Liver (tissue), 8 donors: ENCODE measurements at regions not wholly inside any gene's neighbourhood (a gene's known extent, or its start where the extent isn't known, plus 50 kb on each side); places are given as distances from the start of the nearest gene placed in this dataset.

ENCODE experiments used
- DNase-seq: peaks from one replicate; pipeline ENCODE4 v3.0.0-alpha.2; 2017; ENCODE audit warnings: low spot score
- H3K27ac ChIP-seq, 2 donors: one replicate each; pipeline ENCODE4 v1.7.0; 2013; ENCODE audit warnings: inconsistent platforms in 2 of 2, low read length in 2 of 2, control low read depth in 1 of 2, low read depth in 1 of 2, mild to moderate bottlenecking in 1 of 2
- H3K27me3 ChIP-seq, 4 donors: one replicate each; pipeline versions ENCODE4 v1.6.1 to v1.7.0; 2013; ENCODE audit warnings: low read length in 3 of 4, inconsistent platforms in 1 of 4, mild to moderate bottlenecking in 1 of 4, moderate library complexity in 1 of 4; ENCODE audit not compliant: control insufficient read depth in 4 of 4, insufficient read depth in 4 of 4
- H3K36me3 ChIP-seq, 4 donors: one replicate each; pipeline versions ENCODE4 v1.6.1 to v1.7.0; 2013; ENCODE audit warnings: low read length in 3 of 4, mild to moderate bottlenecking in 3 of 4, low read depth in 1 of 4, moderate library complexity in 1 of 4; ENCODE audit not compliant: control insufficient read depth in 4 of 4, insufficient read depth in 3 of 4
- H3K4me1 ChIP-seq, 4 donors: one replicate each; pipeline versions ENCODE4 v1.6.1 to v1.7.0; 2013; ENCODE audit warnings: low read length in 3 of 4, mild to moderate bottlenecking in 3 of 4, moderate library complexity in 1 of 4; ENCODE audit not compliant: control insufficient read depth in 4 of 4, insufficient read depth in 4 of 4
- H3K4me3 ChIP-seq, 3 donors: one replicate each; pipeline versions ENCODE4 v1.6.1 to v1.7.0; 2013; ENCODE audit warnings: low read length in 3 of 3, control low read depth in 1 of 3, low read depth in 1 of 3, mild to moderate bottlenecking in 1 of 3
- H3K9ac ChIP-seq, 2 donors: one replicate each; pipeline ENCODE4 v1.7.0; 2013; ENCODE audit warnings: low read length in 2 of 2, mild to moderate bottlenecking in 2 of 2, moderate library complexity in 2 of 2, control low read depth in 1 of 2, low read depth in 1 of 2
- H3K9me3 ChIP-seq, 4 donors: one replicate each; pipeline versions ENCODE4 v1.6.1 to v1.7.0; 2013; ENCODE audit warnings: low read length in 3 of 4; ENCODE audit not compliant: control insufficient read depth in 4 of 4
- EGR1 ChIP-seq, 2 donors: IDR thresholded peaks; 2 replicates each; pipeline ENCODE4 v1.6.1; 2016 to 2018; ENCODE audit warnings: antibody characterized with exemption in 2 of 2, low read depth in 2 of 2
- FOXA1 ChIP-seq: IDR thresholded peaks from 2 replicates; pipeline ENCODE4 v1.6.1; 2016; ENCODE audit warnings: antibody characterized with exemption
- FOXA2 ChIP-seq: IDR thresholded peaks from 2 replicates; pipeline ENCODE4 v1.6.1; 2016; ENCODE audit warnings: antibody characterized with exemption
- GABPA ChIP-seq, 2 donors: IDR thresholded peaks in 1 of 2; conservative IDR thresholded peaks in 1 of 2; 2 replicates each; pipeline ENCODE4 v1.6.1; 2016; ENCODE audit warnings: antibody characterized with exemption in 2 of 2, mild to moderate bottlenecking in 1 of 2, moderate library complexity in 1 of 2
- HNF4A ChIP-seq, 2 donors: conservative IDR thresholded peaks; 2 replicates each; pipeline ENCODE4 v1.6.1; 2016; ENCODE audit warnings: antibody characterized with exemption in 2 of 2, mild to moderate bottlenecking in 2 of 2
- HNF4G ChIP-seq: IDR thresholded peaks from 2 replicates; pipeline ENCODE4 v1.6.1; 2016; ENCODE audit warnings: antibody characterized with exemption
- JUND ChIP-seq, 2 donors: IDR thresholded peaks; 2 replicates each; pipeline ENCODE4 v1.6.1; 2016; ENCODE audit warnings: antibody characterized with exemption in 2 of 2
- MAX ChIP-seq: IDR thresholded peaks from 2 replicates; pipeline ENCODE4 v1.6.1; 2016; ENCODE audit warnings: antibody characterized with exemption
- NR2F2 ChIP-seq: IDR thresholded peaks from 2 replicates; pipeline ENCODE4 v1.6.1; 2016; ENCODE audit warnings: antibody characterized with exemption
- RAD21 ChIP-seq, 2 donors: IDR thresholded peaks; 2 replicates each; pipeline ENCODE4 v1.6.1; 2016; ENCODE audit warnings: antibody characterized with exemption in 2 of 2, mild to moderate bottlenecking in 2 of 2
- RXRA ChIP-seq, 2 donors: IDR thresholded peaks; 2 replicates each; pipeline ENCODE4 v1.6.1; 2017 to 2018; ENCODE audit warnings: antibody characterized with exemption in 2 of 2, mild to moderate bottlenecking in 1 of 2
- SP1 ChIP-seq: IDR thresholded peaks from 2 replicates; pipeline ENCODE4 v1.6.1; 2018; ENCODE audit warnings: antibody characterized with exemption, mild to moderate bottlenecking
- TAF1 ChIP-seq: conservative IDR thresholded peaks from 2 replicates; pipeline ENCODE4 v1.6.1; 2016; ENCODE audit warnings: antibody characterized with exemption, mild to moderate bottlenecking
- YY1 ChIP-seq: IDR thresholded peaks from 2 replicates; pipeline ENCODE4 v1.6.1; 2016; ENCODE audit warnings: antibody characterized with exemption, mild to moderate bottlenecking
- WGBS: extraction: QIAGEN DNeasy Blood & Tissue Kit; methylation state at CpG from one replicate; pipeline ENCODE4 v1.1.7; 2013; 5-methylcytosine and 5-hydroxymethylcytosine counted together
- TF ChIP-seq, protein P1 (sequence below): IDR thresholded peaks from 2 replicates; pipeline ENCODE4 v1.6.1; 2016; ENCODE audit warnings: antibody characterized with exemption, mild to moderate bottlenecking
- TF ChIP-seq, protein P2 (sequence below): IDR thresholded peaks from 2 replicates; pipeline ENCODE4 v1.6.1; 2016; ENCODE audit warnings: antibody characterized with exemption
- TF ChIP-seq, protein P3 (sequence below): fragments of 150-350 bp; IDR thresholded peaks from 2 replicates; pipeline ENCODE4 v1.5.1; 2017; ENCODE audit warnings: improper control_type of control experiment, low read depth, low read length; ENCODE audit not compliant: missing input control
- TF ChIP-seq, protein P4 (sequence below): IDR thresholded peaks from 2 replicates; pipeline ENCODE4 v1.6.1; 2016; ENCODE audit warnings: antibody characterized with exemption
- donor health status: healthy.
- donor health status: healthy.
- donor health status: healthy.
- donor health status: healthy.
- donor health status: healthy.

DNA sequence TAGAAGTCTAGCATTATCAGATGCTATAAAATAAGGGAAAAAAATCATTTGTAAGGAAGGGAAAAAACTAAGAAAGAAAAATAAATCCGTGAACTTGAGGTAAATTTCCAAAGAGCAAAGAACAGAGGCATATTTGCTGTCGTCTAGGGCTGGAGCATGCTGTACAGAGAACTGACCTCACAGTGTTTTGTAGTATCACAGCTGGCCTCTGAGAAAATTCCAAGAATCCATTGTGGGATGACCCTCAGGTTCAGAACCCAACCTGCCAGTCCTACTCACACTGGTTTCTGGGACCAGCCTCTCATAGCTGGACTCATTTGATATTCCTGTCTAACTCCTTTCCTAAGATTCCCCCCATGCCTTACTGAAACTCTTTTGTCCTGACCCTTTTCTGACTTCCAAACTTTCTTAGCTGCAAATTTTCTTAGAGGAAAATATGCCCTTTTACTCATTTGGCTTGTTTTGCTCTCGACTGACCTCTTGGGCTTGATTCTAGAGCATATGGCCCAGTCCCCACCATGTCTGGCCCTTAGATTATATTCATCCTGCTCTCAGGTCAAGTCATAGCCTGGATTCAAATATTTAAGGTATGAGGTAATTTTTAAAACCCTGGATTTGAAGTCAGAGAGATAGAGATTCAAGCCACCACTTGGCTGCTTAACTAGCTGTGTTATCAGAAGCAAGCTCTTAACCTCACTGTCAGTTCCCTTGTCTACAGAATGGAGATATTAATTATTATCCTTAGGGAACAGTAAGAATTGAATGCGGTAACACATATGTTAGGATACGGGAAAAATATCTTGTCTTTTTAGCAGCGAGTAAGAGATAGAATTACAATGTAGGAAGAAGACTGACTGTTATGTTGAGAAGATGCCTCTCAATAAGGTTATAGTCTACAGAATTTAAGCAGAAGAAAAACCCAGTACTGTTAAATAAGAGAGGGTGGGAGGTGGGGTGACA lies 89.7 kb upstream of the KCNA4 start:
- H3K9me3 ChIP-seq, result no peaks in the 10 kb centered on the region
- no peak for DNase-seq
- no peaks in the 10 kb centered on the region for H3K27me3 ChIP-seq
- H3K9ac ChIP-seq, result no peak overlapping the region
- H3K27ac ChIP-seq, result no peak overlapping the region
- H3K4me1 ChIP-seq, result no peaks in the 10 kb centered on the region
- TF ChIP-seq, protein P1, sequence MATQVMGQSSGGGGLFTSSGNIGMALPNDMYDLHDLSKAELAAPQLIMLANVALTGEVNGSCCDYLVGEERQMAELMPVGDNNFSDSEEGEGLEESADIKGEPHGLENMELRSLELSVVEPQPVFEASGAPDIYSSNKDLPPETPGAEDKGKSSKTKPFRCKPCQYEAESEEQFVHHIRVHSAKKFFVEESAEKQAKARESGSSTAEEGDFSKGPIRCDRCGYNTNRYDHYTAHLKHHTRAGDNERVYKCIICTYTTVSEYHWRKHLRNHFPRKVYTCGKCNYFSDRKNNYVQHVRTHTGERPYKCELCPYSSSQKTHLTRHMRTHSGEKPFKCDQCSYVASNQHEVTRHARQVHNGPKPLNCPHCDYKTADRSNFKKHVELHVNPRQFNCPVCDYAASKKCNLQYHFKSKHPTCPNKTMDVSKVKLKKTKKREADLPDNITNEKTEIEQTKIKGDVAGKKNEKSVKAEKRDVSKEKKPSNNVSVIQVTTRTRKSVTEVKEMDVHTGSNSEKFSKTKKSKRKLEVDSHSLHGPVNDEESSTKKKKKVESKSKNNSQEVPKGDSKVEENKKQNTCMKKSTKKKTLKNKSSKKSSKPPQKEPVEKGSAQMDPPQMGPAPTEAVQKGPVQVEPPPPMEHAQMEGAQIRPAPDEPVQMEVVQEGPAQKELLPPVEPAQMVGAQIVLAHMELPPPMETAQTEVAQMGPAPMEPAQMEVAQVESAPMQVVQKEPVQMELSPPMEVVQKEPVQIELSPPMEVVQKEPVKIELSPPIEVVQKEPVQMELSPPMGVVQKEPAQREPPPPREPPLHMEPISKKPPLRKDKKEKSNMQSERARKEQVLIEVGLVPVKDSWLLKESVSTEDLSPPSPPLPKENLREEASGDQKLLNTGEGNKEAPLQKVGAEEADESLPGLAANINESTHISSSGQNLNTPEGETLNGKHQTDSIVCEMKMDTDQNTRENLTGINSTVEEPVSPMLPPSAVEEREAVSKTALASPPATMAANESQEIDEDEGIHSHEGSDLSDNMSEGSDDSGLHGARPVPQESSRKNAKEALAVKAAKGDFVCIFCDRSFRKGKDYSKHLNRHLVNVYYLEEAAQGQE, result no peak
- TF ChIP-seq, protein P2, sequence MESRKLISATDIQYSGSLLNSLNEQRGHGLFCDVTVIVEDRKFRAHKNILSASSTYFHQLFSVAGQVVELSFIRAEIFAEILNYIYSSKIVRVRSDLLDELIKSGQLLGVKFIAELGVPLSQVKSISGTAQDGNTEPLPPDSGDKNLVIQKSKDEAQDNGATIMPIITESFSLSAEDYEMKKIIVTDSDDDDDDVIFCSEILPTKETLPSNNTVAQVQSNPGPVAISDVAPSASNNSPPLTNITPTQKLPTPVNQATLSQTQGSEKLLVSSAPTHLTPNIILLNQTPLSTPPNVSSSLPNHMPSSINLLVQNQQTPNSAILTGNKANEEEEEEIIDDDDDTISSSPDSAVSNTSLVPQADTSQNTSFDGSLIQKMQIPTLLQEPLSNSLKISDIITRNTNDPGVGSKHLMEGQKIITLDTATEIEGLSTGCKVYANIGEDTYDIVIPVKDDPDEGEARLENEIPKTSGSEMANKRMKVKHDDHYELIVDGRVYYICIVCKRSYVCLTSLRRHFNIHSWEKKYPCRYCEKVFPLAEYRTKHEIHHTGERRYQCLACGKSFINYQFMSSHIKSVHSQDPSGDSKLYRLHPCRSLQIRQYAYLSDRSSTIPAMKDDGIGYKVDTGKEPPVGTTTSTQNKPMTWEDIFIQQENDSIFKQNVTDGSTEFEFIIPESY, result no peak
- no peak for TF ChIP-seq YY1
- no peaks in the 10 kb centered on the region for H3K36me3 ChIP-seq
- H3K4me3 ChIP-seq, result no peak overlapping the region
- WGBS, result 50% methylated on average over 6 of the region's 6 CpGs

DNA sequence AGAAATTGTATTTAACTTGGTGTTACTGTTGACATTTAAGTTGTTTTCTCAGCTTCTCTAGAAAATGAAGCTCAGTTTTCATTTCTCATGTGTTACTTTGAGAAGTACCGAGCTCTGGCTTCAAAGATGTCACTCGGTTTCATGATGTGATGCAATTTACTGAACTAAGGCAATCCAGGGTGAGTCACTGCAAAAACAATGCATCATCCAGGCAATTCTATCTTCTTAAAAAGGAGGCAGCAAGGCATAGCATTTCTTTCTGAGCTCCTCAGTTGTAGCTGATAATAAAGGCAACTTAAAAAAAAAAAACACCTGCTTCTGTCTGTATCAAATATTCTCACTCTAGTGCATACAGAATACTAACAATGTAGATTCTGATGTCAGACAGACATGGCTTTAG lies 91.1 kb upstream of the KCNA4 start:
- WGBS, result 79% methylated on average over 2 of the region's 2 CpGs
- DNase-seq, result no peak
- Histone ChIP-seq H3K4me1 (no peaks in the 10 kb centered on the region), H3K27ac (no peak overlapping the region), H3K27me3 (no peaks in the 10 kb centered on the region), H3K4me3 (no peak overlapping the region), H3K9me3 (no peaks in the 10 kb centered on the region), H3K9ac (no peak overlapping the region), H3K36me3 (no peaks in the 10 kb centered on the region)
- TF ChIP-seq EGR1 (IDR thresholded peaks at IDR 0.05; ENCODE audit: low read depth in 2 of 2) (no peak), GABPA (IDR thresholded peaks at IDR 0.05 in 1 of 2, conservative IDR thresholded peaks at IDR 0.05 in 1 of 2) (no peak), HNF4G (no peak), TAF1 (no peak), RAD21 (IDR thresholded peaks at IDR 0.05) (no peak), JUND (IDR thresholded peaks at IDR 0.05) (no peak), MAX (no peak), RXRA (IDR thresholded peaks at IDR 0.05) (no peak), FOXA1 (no peak), YY1 (no peak), NR2F2 (no peak), SP1 (no peak), HNF4A (conservative IDR thresholded peaks at IDR 0.05) (no peak), FOXA2 (no peak)
- TF ChIP-seq, protein P3, sequence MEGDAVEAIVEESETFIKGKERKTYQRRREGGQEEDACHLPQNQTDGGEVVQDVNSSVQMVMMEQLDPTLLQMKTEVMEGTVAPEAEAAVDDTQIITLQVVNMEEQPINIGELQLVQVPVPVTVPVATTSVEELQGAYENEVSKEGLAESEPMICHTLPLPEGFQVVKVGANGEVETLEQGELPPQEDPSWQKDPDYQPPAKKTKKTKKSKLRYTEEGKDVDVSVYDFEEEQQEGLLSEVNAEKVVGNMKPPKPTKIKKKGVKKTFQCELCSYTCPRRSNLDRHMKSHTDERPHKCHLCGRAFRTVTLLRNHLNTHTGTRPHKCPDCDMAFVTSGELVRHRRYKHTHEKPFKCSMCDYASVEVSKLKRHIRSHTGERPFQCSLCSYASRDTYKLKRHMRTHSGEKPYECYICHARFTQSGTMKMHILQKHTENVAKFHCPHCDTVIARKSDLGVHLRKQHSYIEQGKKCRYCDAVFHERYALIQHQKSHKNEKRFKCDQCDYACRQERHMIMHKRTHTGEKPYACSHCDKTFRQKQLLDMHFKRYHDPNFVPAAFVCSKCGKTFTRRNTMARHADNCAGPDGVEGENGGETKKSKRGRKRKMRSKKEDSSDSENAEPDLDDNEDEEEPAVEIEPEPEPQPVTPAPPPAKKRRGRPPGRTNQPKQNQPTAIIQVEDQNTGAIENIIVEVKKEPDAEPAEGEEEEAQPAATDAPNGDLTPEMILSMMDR, result no peak
- TF ChIP-seq, protein P4, sequence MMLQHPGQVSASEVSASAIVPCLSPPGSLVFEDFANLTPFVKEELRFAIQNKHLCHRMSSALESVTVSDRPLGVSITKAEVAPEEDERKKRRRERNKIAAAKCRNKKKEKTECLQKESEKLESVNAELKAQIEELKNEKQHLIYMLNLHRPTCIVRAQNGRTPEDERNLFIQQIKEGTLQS, result no peak
- TF ChIP-seq, protein P2, result no peak
- TF ChIP-seq, protein P1, result no peak
